ENCODE measurements at regions not wholly inside any gene's neighbourhood (a gene's known extent, or its start where the extent isn't known, plus 50 kb on each side); places are given as distances from the start of the nearest gene placed in this dataset.
"Not testable (repeated sequence)": the region's sequence is repeated elsewhere in the genome, so short reads cannot be mapped to it uniquely, and the experiment has no call there.

GRCh38 chr7:153723892-153724291, 328.3 kb upstream of the DPP6 start:
- DNase-seq = not testable (repeated sequence)

- not testable (repeated sequence) for DNase-seq
Measured at GRCh38 chr7:153731504-153731903, 320.7 kb upstream of the DPP6 start.

GRCh38 chr7:153743434-153743833, 308.8 kb upstream of the DPP6 start:
- not testable (repeated sequence) for DNase-seq

- DNase-seq = not testable (repeated sequence)
Measured at GRCh38 chr7:153747969-153748368, 304.2 kb upstream of the DPP6 start.

GRCh38 chr7:153748885-153749284, 303.3 kb upstream of the DPP6 start:
- not testable (repeated sequence) for DNase-seq

GRCh38 chr7:153765869-153766268, 286.3 kb upstream of the DPP6 start:
- DNase-seq = not testable (repeated sequence)

- not testable (repeated sequence) for DNase-seq
Measured at GRCh38 chr7:153766926-153767325, 285.3 kb upstream of the DPP6 start.

- no peak for DNase-seq
Measured at GRCh38 chr7:153772966-153773365, 279.2 kb upstream of the DPP6 start.

GRCh38 chr7:153776940-153777339, 275.3 kb upstream of the DPP6 start:
- not testable (repeated sequence) for DNase-seq

GRCh38 chr7:153797363-153797762, 254.8 kb upstream of the DPP6 start:
- DNase-seq = not testable (repeated sequence)

GRCh38 chr7:153808117-153808516, 244.1 kb upstream of the DPP6 start:
- no peak for DNase-seq

- no peak for DNase-seq
Measured at GRCh38 chr7:153829525-153829924, 222.7 kb upstream of the DPP6 start.

- no peak for DNase-seq
Measured at GRCh38 chr7:153832160-153832559, 220.0 kb upstream of the DPP6 start.

- no peak for DNase-seq
Measured at GRCh38 chr7:153835103-153835502, 217.1 kb upstream of the DPP6 start.

- DNase-seq = no peak
Measured at GRCh38 chr7:153835712-153836265, 216.4 kb upstream of the DPP6 start.

GRCh38 chr7:153838591-153838990, 213.6 kb upstream of the DPP6 start:
- DNase-seq = no peak

GRCh38 chr7:153840861-153841260, 211.3 kb upstream of the DPP6 start:
- DNase-seq = no peak

- no peak for DNase-seq
Measured at GRCh38 chr7:153847828-153848227, 204.4 kb upstream of the DPP6 start.

GRCh38 chr7:153852261-153852660, 199.9 kb upstream of the DPP6 start:
- no peak for DNase-seq

- DNase-seq = no peak
Measured at GRCh38 chr7:153858355-153858754, 193.8 kb upstream of the DPP6 start.

GRCh38 chr7:153859239-153859638, 193.0 kb upstream of the DPP6 start:
- no peak for DNase-seq

- DNase-seq = no peak
Measured at GRCh38 chr7:153886506-153887441, 165.4 kb upstream of the DPP6 start.

- no peak for DNase-seq
Measured at GRCh38 chr7:153887749-153888569, 164.2 kb upstream of the DPP6 start.

Data from stimulated activated CD8-positive, alpha-beta memory T cell treated with anti-CD3 and anti-CD28 coated beads, Interleukin-4, amount 100 ng/mL, for 48 hours (primary cell).